Uterus (tissue), 3 donors: ENCODE measurements at regions not wholly inside any gene's neighbourhood (a gene's known extent, or its start where the extent isn't known, plus 50 kb on each side); places are given as distances from the start of the nearest gene placed in this dataset.
"Not testable (repeated sequence)": the region's sequence is repeated elsewhere in the genome, so short reads cannot be mapped to it uniquely, and the experiment has no call there.

Source experiments
- DNase-seq, 2 donors: peaks; one replicate each; pipeline ENCODE4 v3.0.0-alpha.2; 2019 to 2020
- H3K27ac ChIP-seq, 2 donors: fragments of 200-600 bp; sonication (generic); 1 replicate in 1 of 2; 2 replicates in 1 of 2; pipeline ENCODE4 v1.5.1; 2016 to 2018
- H3K27me3 ChIP-seq, 2 donors: fragments of 200-600 bp; sonication (generic); one replicate each; pipeline ENCODE4 v1.5.1; 2018 to 2019; ENCODE audit warnings: control low read depth in 1 of 2
- H3K36me3 ChIP-seq, 2 donors: fragments of 200-600 bp; sonication (generic); one replicate each; pipeline ENCODE4 v1.5.1; 2019; ENCODE audit warnings: control low read depth in 1 of 2
- H3K4me1 ChIP-seq, 2 donors: fragments of 200-600 bp; sonication (generic); one replicate each; pipeline ENCODE4 v1.5.1; 2018 to 2019; ENCODE audit warnings: control low read depth in 1 of 2
- H3K4me3 ChIP-seq, 2 donors: fragments of 200-600 bp; sonication (generic); 1 replicate in 1 of 2; 2 replicates in 1 of 2; pipeline ENCODE4 v1.5.1; 2018 to 2019; ENCODE audit warnings: mild to moderate bottlenecking in 1 of 2
- H3K9me3 ChIP-seq, 2 donors: fragments of 200-600 bp; sonication (generic); one replicate each; pipeline ENCODE4 v1.5.1; 2019; ENCODE audit warnings: control low read depth in 1 of 2
- POLR2A ChIP-seq, 2 donors: fragments of 450-650 bp; IDR thresholded peaks; one replicate each; pipeline ENCODE4 v1.6.1; 2016; ENCODE audit warnings: antibody characterized with exemption in 2 of 2, mild to moderate bottlenecking in 1 of 2, moderate library complexity in 1 of 2
- intact Hi-C: fragments of 100-400 bp; cut with DNase I; formaldehyde crosslinking; loops from one replicate; pipeline ENCODE4 v1.15.1; 2023; ENCODE audit warnings: low total_unique reads
- TF ChIP-seq, protein P1 (sequence below), 4 experiments: fragments of 200-600 bp in 2 of 4; fragments of 450-650 bp in 2 of 4; sonication (generic) in 2 of 4; IDR thresholded peaks; one replicate each; pipeline ENCODE4 v1.5.1; 2016 to 2019; ENCODE audit warnings: antibody characterized with exemption in 4 of 4, mild to moderate bottlenecking in 2 of 4, moderate library complexity in 1 of 4
- donor health status: DM: yes; HTN: yes; CAD: no.

DNA sequence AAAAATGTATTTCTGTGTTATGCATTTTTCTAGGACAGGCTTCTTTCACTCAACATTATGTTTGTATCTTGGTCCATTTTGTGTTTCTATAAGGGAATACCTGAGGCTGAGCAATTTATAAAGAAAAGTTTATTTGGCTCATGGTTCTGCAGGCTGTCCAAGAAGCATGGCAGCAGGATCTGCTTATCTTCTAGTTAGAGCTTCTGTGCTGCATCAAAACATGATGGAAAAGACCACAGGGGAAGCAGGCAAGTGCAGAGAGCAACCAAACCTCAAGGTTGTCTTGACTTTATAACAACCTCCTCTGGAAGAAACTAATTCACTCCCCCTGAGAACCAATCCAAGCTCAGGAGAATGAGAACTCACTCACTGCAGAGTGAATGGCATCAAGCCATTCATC lies 1601.0 kb upstream of the NUDT12 start:
- Histone ChIP-seq H3K27me3 (no peaks in the 10 kb centered on the region), H3K9me3 (no peaks in the 10 kb centered on the region), H3K36me3 (no peaks in the 10 kb centered on the region), H3K27ac (no peak overlapping the region), H3K4me1 (no peaks in the 10 kb centered on the region), H3K4me3 (no peak overlapping the region)
- DNase-seq = no peak
- intact Hi-C loops = no loop called here
- TF ChIP-seq, protein P1, sequence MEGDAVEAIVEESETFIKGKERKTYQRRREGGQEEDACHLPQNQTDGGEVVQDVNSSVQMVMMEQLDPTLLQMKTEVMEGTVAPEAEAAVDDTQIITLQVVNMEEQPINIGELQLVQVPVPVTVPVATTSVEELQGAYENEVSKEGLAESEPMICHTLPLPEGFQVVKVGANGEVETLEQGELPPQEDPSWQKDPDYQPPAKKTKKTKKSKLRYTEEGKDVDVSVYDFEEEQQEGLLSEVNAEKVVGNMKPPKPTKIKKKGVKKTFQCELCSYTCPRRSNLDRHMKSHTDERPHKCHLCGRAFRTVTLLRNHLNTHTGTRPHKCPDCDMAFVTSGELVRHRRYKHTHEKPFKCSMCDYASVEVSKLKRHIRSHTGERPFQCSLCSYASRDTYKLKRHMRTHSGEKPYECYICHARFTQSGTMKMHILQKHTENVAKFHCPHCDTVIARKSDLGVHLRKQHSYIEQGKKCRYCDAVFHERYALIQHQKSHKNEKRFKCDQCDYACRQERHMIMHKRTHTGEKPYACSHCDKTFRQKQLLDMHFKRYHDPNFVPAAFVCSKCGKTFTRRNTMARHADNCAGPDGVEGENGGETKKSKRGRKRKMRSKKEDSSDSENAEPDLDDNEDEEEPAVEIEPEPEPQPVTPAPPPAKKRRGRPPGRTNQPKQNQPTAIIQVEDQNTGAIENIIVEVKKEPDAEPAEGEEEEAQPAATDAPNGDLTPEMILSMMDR (IDR thresholded peaks at IDR 0.05) = no peak
- TF ChIP-seq POLR2A (IDR thresholded peaks at IDR 0.05) = no peak

DNA sequence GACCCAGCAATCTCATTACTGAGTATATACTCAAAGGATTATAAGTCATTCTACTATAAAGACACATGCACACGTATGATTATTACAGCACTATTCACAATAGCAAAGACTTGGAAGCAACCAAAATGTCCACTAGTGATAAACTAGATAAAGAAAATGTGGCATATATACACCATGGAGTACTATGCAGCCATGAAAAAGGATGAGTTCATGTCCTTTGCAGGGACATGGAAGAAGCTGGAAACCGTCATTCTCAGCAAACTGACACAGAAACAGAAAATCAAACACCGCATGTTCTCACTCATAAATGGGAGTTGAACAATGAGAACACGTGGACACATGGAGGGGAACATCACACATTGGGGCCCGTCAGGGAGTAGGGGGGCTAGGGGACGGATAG lies 1600.0 kb upstream of the NUDT12 start:
- H3K4me3 ChIP-seq, H3K9me3 ChIP-seq, DNase-seq, H3K27me3 ChIP-seq, H3K4me1 ChIP-seq, intact Hi-C loops, H3K36me3 ChIP-seq, H3K27ac ChIP-seq: not testable (repeated sequence)

- H3K27ac ChIP-seq = no peak overlapping the region
- no peaks in the 10 kb centered on the region for H3K9me3 ChIP-seq
- no peak overlapping the region for H3K4me3 ChIP-seq
- TF ChIP-seq, protein P1 (IDR thresholded peaks at IDR 0.05) = no peak
- TF ChIP-seq POLR2A (IDR thresholded peaks at IDR 0.05) = no peak
- H3K27me3 ChIP-seq = no peaks in the 10 kb centered on the region
- intact Hi-C loops = no loop called here
- no peak for DNase-seq
- no peaks in the 10 kb centered on the region for H3K36me3 ChIP-seq
- H3K4me1 ChIP-seq = no peaks in the 10 kb centered on the region
Measured at GRCh38 chr5:105158526-105158925, 1595.9 kb upstream of the NUDT12 start.

GRCh38 chr5:105150323-105150722 lies 1587.7 kb upstream of the NUDT12 start:
- Histone ChIP-seq H3K4me3 (no peak overlapping the region), H3K27me3 (no peaks in the 10 kb centered on the region), H3K4me1 (no peaks in the 10 kb centered on the region), H3K27ac (no peak overlapping the region), H3K9me3 (no peaks in the 10 kb centered on the region), H3K36me3 (no peaks in the 10 kb centered on the region)
- DNase-seq = no peak
- intact Hi-C loops = no loop called here
- TF ChIP-seq, protein P1 (IDR thresholded peaks at IDR 0.05) = no peak
- no peak for TF ChIP-seq POLR2A (IDR thresholded peaks at IDR 0.05)

- no peak for DNase-seq
- Histone ChIP-seq H3K27me3 (no peaks in the 10 kb centered on the region), H3K4me1 (no peaks in the 10 kb centered on the region), H3K9me3 (no peaks in the 10 kb centered on the region), H3K36me3 (no peaks in the 10 kb centered on the region), H3K27ac (no peak overlapping the region), H3K4me3 (no peak overlapping the region)
- intact Hi-C loops = no loop called here
- TF ChIP-seq POLR2A (IDR thresholded peaks at IDR 0.05) = no peak
- TF ChIP-seq, protein P1 (IDR thresholded peaks at IDR 0.05) = no peak
Measured at GRCh38 chr5:105146867-105147266, 1584.3 kb upstream of the NUDT12 start.

DNA sequence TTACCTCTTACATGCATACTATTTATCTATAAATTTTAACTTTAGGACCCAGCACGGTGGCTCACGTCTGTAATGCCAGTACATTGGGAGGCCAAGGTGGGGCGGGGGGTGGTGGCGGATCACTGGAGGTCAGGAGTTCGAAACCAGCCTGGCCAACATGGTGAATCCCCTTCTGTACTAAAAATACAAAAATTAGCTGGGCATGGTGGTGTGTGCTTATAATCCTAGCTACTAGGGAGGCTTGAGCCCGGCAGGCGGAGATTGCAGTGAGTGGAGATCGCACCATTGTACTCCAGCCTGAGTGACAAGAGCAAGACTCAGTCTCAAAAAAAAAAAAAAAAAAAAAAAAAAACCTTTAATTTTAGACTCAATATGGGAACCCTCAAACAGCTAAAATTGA lies 1582.6 kb upstream of the NUDT12 start:
- no peaks in the 10 kb centered on the region for H3K27me3 ChIP-seq
- no peak overlapping the region for H3K4me3 ChIP-seq
- intact Hi-C loops = no loop called here
- TF ChIP-seq, protein P1 (IDR thresholded peaks at IDR 0.05) = no peak
- no peak for TF ChIP-seq POLR2A (IDR thresholded peaks at IDR 0.05)
- DNase-seq = no peak
- no peaks in the 10 kb centered on the region for H3K36me3 ChIP-seq
- H3K9me3 ChIP-seq = no peaks in the 10 kb centered on the region
- no peak overlapping the region for H3K27ac ChIP-seq
- H3K4me1 ChIP-seq = no peaks in the 10 kb centered on the region
